GM23248 (cell line): ENCODE measurements at regions not wholly inside any gene's neighbourhood (a gene's known extent, or its start where the extent isn't known, plus 50 kb on each side); places are given as distances from the start of the nearest gene placed in this dataset.

Experiments used
- DNase-seq: peaks from one replicate; pipeline ENCODE4 v3.0.0-alpha.2; 2015
- H2AFZ ChIP-seq: fragments of 200-600 bp; sonication (generic); 2 replicates; pipeline ENCODE4 v1.6.1; 2016; ENCODE audit warnings: antibody characterized with exemption
- H3F3A ChIP-seq: fragments of 200-600 bp; sonication (generic); 2 replicates; pipeline ENCODE4 v1.6.1; 2016; ENCODE audit warnings: mild to moderate bottlenecking, antibody characterized with exemption, mixed run types; ENCODE audit not compliant: insufficient read depth
- H3K27ac ChIP-seq: fragments of 200-600 bp; sonication (generic); 2 replicates; pipeline ENCODE4 v1.5.1; 2016; ENCODE audit warnings: mild to moderate bottlenecking
- H3K27me3 ChIP-seq: fragments of 200-600 bp; sonication (generic); replicated peaks from 2 replicates; pipeline ENCODE4 v1.6.1; 2016; ENCODE audit warnings: mild to moderate bottlenecking; ENCODE audit not compliant: insufficient read depth
- H3K36me3 ChIP-seq: fragments of 200-600 bp; sonication (generic); 2 replicates; pipeline ENCODE4 v1.6.1; 2016; ENCODE audit warnings: low read depth, mild to moderate bottlenecking
- H3K4me1 ChIP-seq: fragments of 200-600 bp; sonication (generic); 2 replicates; pipeline ENCODE4 v1.6.1; 2016; ENCODE audit warnings: mild to moderate bottlenecking; ENCODE audit not compliant: insufficient read depth
- H3K4me2 ChIP-seq: fragments of 200-600 bp; sonication (generic); one replicate; pipeline ENCODE4 v1.6.1; 2016; ENCODE audit warnings: mild to moderate bottlenecking; ENCODE audit not compliant: unreplicated experiment
- H3K4me3 ChIP-seq: fragments of 200-600 bp; sonication (generic); 2 replicates; pipeline ENCODE4 v1.5.1; 2016; ENCODE audit warnings: mild to moderate bottlenecking
- H3K79me2 ChIP-seq: fragments of 200-600 bp; sonication (generic); 2 replicates; pipeline ENCODE4 v1.6.1; 2016; ENCODE audit warnings: mild to moderate bottlenecking; ENCODE audit not compliant: insufficient read depth
- H3K9ac ChIP-seq: fragments of 200-600 bp; sonication (generic); 2 replicates; pipeline ENCODE4 v1.6.1; 2016; ENCODE audit warnings: mild to moderate bottlenecking
- H3K9me2 ChIP-seq: fragments of 200-600 bp; sonication (generic); 2 replicates; pipeline ENCODE4 v1.6.1; 2016; ENCODE audit warnings: mixed run types, mild to moderate bottlenecking, moderate library complexity; ENCODE audit not compliant: insufficient read depth
- H3K9me3 ChIP-seq: fragments of 200-600 bp; sonication (generic); one replicate; pipeline ENCODE4 v1.6.1; 2017; ENCODE audit warnings: low read depth
- H4K20me1 ChIP-seq: fragments of 200-600 bp; sonication (generic); 2 replicates; pipeline ENCODE4 v1.6.0; 2016; ENCODE audit not compliant: insufficient read depth
- EZH2 ChIP-seq: fragments of 200-600 bp; sonication (generic); IDR thresholded peaks from 2 replicates; pipeline ENCODE4 v1.6.1; 2018; ENCODE audit warnings: antibody characterized with exemption, mild to moderate bottlenecking; ENCODE audit not compliant: insufficient read depth, poor library complexity, severe bottlenecking
- EZH2phosphoT487 ChIP-seq: fragments of 200-600 bp; sonication (generic); IDR thresholded peaks from 2 replicates; pipeline ENCODE4 v1.6.1; 2018; ENCODE audit warnings: antibody characterized with exemption, moderate library complexity, mild to moderate bottlenecking, low read depth; ENCODE audit not compliant: insufficient read depth
- WGBS, 2 experiments: methylation state at CpG; one replicate each; pipeline ENCODE4 v1.1.6; 2015 to 2017; ENCODE audit warnings: low lambda C conversion rate in 2 of 2, low coverage in 1 of 2; ENCODE audit errors: missing lambda C conversion rate in 2 of 2; 5-methylcytosine and 5-hydroxymethylcytosine counted together
- in situ Hi-C: fragments of 300-500 bp; cut with MboI; formaldehyde crosslinking; loops from 2 replicates; pipeline ENCODE4 v1.15.0; 2020

DNA sequence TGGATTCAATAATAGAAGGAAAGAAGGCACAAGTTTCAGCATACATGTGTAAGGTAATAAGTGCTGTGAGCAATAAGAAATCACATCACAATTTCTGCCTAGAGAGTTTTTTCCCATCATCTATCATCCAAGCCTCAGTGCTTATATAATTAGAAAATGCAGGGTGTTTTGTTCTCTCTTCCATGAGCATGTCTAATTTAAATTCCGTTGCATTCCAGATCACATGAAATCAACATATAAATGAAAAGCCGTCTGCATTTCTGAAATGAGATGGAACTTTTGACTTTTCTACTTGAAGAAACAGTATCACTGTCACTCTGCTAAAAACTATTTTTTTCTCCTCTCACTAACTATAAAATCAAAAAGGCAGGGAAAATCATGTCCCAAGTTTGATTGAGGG is 74.5 kb upstream of the CD2AP start:
- Histone ChIP-seq H3K9me2 (no peaks in the 10 kb centered on the region), H2AFZ (no peak overlapping the region), H3K4me3 (no peak overlapping the region), H3K9ac (no peak overlapping the region), H3F3A (no peaks in the 10 kb centered on the region), H3K27me3 (no peaks in the 10 kb centered on the region), H3K36me3 (no peaks in the 10 kb centered on the region), H3K4me1 (no peaks in the 10 kb centered on the region), H3K79me2 (no peaks in the 10 kb centered on the region), H3K4me2 (no peak overlapping the region), H3K27ac (no peak overlapping the region), H3K9me3 (no peaks in the 10 kb centered on the region), H4K20me1 (no peaks in the 10 kb centered on the region)
- no peak for DNase-seq
- 40 to 51% methylated on average over 2 of the region's 2 CpGs for WGBS, 2 experiments
- no peak for TF ChIP-seq EZH2phosphoT487
- TF ChIP-seq EZH2: no peak
- in situ Hi-C loops: loop anchor here (10.0 to 25.0 kb wide), 2 partner anchors 372 to 2009 kb away; no protein-coding TSS in a partner anchor

DNA sequence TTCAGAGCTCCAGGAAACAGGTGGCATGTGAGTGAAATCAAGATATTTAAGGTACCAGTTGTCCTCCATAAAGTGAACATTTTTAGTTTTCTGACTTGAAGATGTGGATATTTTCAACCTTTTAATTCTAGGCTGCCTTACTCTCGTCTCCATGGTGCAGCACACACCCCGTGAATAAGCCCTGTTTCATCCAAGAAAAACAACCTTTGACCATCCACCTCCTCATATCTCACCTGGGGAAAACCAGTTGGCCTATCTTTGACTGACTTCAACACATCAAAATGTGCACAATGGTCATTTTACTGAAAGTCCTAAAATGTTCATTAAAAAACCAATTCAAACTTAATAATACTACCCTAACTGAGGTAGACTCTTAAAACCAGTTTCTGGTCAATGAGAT is 73.8 kb upstream of the CD2AP start:
- in situ Hi-C loops: loop anchor here (10.0 to 25.0 kb wide), 2 partner anchors 371 to 2008 kb away; no protein-coding TSS in a partner anchor
- Histone ChIP-seq H3F3A (no peaks in the 10 kb centered on the region), H4K20me1 (no peaks in the 10 kb centered on the region), H3K9ac (no peak overlapping the region), H3K27ac (no peak overlapping the region), H3K27me3 (no peaks in the 10 kb centered on the region), H3K4me3 (no peak overlapping the region), H2AFZ (no peak overlapping the region), H3K4me1 (no peaks in the 10 kb centered on the region), H3K9me3 (no peaks in the 10 kb centered on the region), H3K79me2 (no peaks in the 10 kb centered on the region), H3K9me2 (no peaks in the 10 kb centered on the region), H3K36me3 (no peaks in the 10 kb centered on the region), H3K4me2 (no peak overlapping the region)
- TF ChIP-seq EZH2phosphoT487 (no peak), EZH2 (no peak)
- WGBS, 2 experiments: 20 to 22% methylated on average over 2 of the region's 2 CpGs
- no peak for DNase-seq

DNA sequence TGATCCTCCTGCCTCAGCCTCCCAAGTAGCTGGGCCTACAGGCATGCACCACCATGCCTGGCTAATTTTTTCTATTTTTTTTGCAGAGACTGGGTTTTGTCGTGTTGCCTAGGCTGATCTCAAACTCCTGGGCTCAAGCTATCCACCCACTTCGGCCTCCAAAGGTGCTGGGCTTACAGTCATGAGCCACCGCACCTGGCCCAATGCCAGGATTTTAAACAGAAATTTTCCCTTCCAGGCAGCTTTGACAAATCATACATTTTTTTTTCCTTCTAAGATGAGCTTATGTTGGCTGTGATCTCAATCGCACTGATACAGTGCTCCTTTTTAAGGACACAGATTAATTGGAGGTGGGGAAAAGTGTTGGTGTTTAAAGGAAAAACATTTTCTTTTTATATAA is 73.2 kb upstream of the CD2AP start:
- WGBS, 2 experiments: 48 to 59% methylated on average over 4 of the region's 4 CpGs
- in situ Hi-C loops: loop anchor here (10.0 to 25.0 kb wide), 2 partner anchors 370 to 2008 kb away; no protein-coding TSS in a partner anchor
- H2AFZ ChIP-seq: no peak overlapping the region
- H3K9me2 ChIP-seq: no peaks in the 10 kb centered on the region
- H3K36me3 ChIP-seq: no peaks in the 10 kb centered on the region
- H4K20me1 ChIP-seq: no peaks in the 10 kb centered on the region
- no peaks in the 10 kb centered on the region for H3K27me3 ChIP-seq
- no peak overlapping the region for H3K27ac ChIP-seq
- no peak overlapping the region for H3K9ac ChIP-seq
- H3K9me3 ChIP-seq: no peaks in the 10 kb centered on the region
- H3K4me1 ChIP-seq: no peaks in the 10 kb centered on the region
- no peak overlapping the region for H3K4me3 ChIP-seq
- H3K4me2 ChIP-seq: no peak overlapping the region
- DNase-seq: no peak
- TF ChIP-seq EZH2: no peak
- no peak for TF ChIP-seq EZH2phosphoT487
- no peaks in the 10 kb centered on the region for H3F3A ChIP-seq
- no peaks in the 10 kb centered on the region for H3K79me2 ChIP-seq

- Histone ChIP-seq H3K36me3 (no peaks in the 10 kb centered on the region), H3K4me1 (no peaks in the 10 kb centered on the region), H3K4me3 (no peak overlapping the region), H3K9ac (no peak overlapping the region), H3K9me2 (no peaks in the 10 kb centered on the region), H2AFZ (no peak overlapping the region), H3K9me3 (no peaks in the 10 kb centered on the region), H3K27ac (no peak overlapping the region), H3K79me2 (no peaks in the 10 kb centered on the region), H3K4me2 (no peak overlapping the region), H3F3A (no peaks in the 10 kb centered on the region), H4K20me1 (no peaks in the 10 kb centered on the region), H3K27me3 (no peaks in the 10 kb centered on the region)
- in situ Hi-C loops: loop anchor here (10.0 to 25.0 kb wide), 2 partner anchors 370 to 2007 kb away; no protein-coding TSS in a partner anchor
- no peak for TF ChIP-seq EZH2phosphoT487
- no peak for TF ChIP-seq EZH2
- WGBS, 2 experiments: 53 to 56% methylated on average over 5 of the region's 5 CpGs
- no peak for DNase-seq
Measured at GRCh38 chr6:47405273-47405672, 72.3 kb upstream of the CD2AP start.
